Gastroesophageal sphincter (tissue), 4 donors: ENCODE measurements at regions not wholly inside any gene's neighbourhood (a gene's known extent, or its start where the extent isn't known, plus 50 kb on each side); places are given as distances from the start of the nearest gene placed in this dataset.

Experiments used
- ATAC-seq: fragments of 150-250 bp; one replicate; pipeline ENCODE4 v1.9.1; 2016; ENCODE audit warnings: mild to moderate bottlenecking, moderate library complexity
- H3K27ac ChIP-seq, 4 donors: fragments of 200-600 bp; sonication (generic) in 3 of 4; 1 replicate in 3 of 4; 2 replicates in 1 of 4; pipeline ENCODE4 v1.5.1; 2016 to 2019
- H3K27me3 ChIP-seq: fragments of 200-600 bp; sonication (generic); one replicate; pipeline ENCODE4 v1.5.1; 2019
- H3K36me3 ChIP-seq, 2 donors: fragments of 200-600 bp; sonication (generic); one replicate each; pipeline ENCODE4 v1.5.1; 2019; ENCODE audit warnings: control low read depth in 1 of 2
- H3K4me1 ChIP-seq, 3 donors: fragments of 200-600 bp; sonication (generic); 1 replicate in 2 of 3; 2 replicates in 1 of 3; pipeline ENCODE4 v1.5.1; 2016 to 2019; ENCODE audit warnings: control low read depth in 2 of 3
- H3K4me3 ChIP-seq, 2 donors: fragments of 200-600 bp; sonication (generic); one replicate each; pipeline ENCODE4 v1.5.1; 2019; ENCODE audit warnings: mild to moderate bottlenecking in 1 of 2, moderate library complexity in 1 of 2
- H3K9me3 ChIP-seq, 3 donors: fragments of 200-600 bp; sonication (generic); one replicate each; pipeline ENCODE4 v1.5.1; 2017 to 2019; ENCODE audit warnings: control low read depth in 2 of 3
- EP300 ChIP-seq: sonication (generic); formaldehyde crosslinking; IDR thresholded peaks from one replicate; pipeline ENCODE4 v1.6.1; 2017; ENCODE audit warnings: antibody characterized with exemption, mild to moderate bottlenecking
- POLR2A ChIP-seq, 2 donors: fragments of 450-650 bp; IDR thresholded peaks; one replicate each; pipeline ENCODE4 v1.6.1; 2017; ENCODE audit warnings: antibody characterized with exemption in 2 of 2, mild to moderate bottlenecking in 2 of 2, moderate library complexity in 1 of 2
- POLR2AphosphoS5 ChIP-seq: sonication (generic); formaldehyde crosslinking; IDR thresholded peaks from one replicate; pipeline ENCODE4 v1.6.1; 2017; ENCODE audit warnings: antibody characterized with exemption
- WGBS, 2 donors: methylation state at CpG; one replicate each; pipeline ENCODE4 v1.1.5; 2018; ENCODE audit warnings: low coverage in 1 of 2; 5-methylcytosine and 5-hydroxymethylcytosine counted together
- small RNA-seq, 4 donors: library from RNA; depleted of rRNA; stranded (forward); fragments of <200 nt; gene quantifications; one replicate each; pipeline ENCODE3, GENCODE V24; 2016
- TF ChIP-seq, protein P1 (sequence below), 4 experiments: fragments of 200-600 bp in 2 of 4; fragments of 450-650 bp in 2 of 4; sonication (generic) in 1 of 4; IDR thresholded peaks; one replicate each; pipeline ENCODE4 v1.5.1; 2017 to 2019; ENCODE audit warnings: antibody characterized with exemption in 4 of 4, mild to moderate bottlenecking in 2 of 4, moderate library complexity in 2 of 4

DNA sequence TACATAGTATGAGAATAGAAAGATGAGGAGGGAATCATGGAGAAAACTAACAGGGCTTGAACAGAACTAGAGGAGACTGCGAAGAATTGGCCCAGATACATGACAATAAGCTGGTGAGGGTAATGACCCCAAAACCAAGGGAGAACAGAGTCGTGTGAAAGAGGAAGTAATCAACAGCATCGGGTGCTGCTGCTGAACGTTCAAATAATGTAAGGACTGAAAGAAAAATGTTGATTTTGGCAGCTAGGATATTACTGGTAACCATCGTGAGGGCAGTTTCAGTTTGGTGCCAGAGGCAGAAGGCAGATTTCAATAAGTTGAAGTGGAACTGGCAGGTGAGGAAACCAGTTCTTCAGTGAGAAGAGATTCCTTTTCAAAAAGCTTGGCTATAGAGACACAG is 66.8 kb upstream of the SMC2 start:
- Histone ChIP-seq H3K36me3 (no peaks in the 10 kb centered on the region), H3K27me3 (no peaks in the 10 kb centered on the region), H3K4me3 (no peak overlapping the region), H3K27ac (no peak overlapping the region), H3K9me3 (no peaks in the 10 kb centered on the region), H3K4me1 (peaks cover 0 to 2% (median 0%) of the 10 kb centered on the region in 3 donors)
- 46 to 62% methylated on average over 5 of the region's 5 CpGs for WGBS, 2 donors
- no peak for ATAC-seq
- TF ChIP-seq EP300 = no peak

DNA sequence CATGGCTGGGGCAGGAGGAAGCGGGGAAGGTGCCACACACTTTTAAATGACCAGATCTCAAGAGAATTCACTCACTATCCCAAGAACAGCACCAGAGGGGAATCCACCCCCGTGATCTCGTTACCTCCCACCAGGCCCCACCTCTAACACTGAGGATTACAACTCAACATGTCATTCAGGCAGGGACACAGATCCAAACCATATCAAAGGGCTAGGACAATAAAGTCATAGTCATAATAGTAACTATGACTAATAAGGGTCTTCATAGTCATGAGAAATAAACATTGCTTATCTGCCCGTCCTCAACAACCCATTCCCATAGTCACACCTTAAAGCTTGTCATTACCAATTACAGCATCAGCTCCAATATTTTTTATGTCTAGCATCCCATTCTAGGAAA is 65.3 kb upstream of the SMC2 start:
- no peaks in the 10 kb centered on the region for H3K27me3 ChIP-seq
- H3K4me1 ChIP-seq = peaks cover 0 to 2% (median 0%) of the 10 kb centered on the region in 3 donors
- no peak overlapping the region for H3K4me3 ChIP-seq
- H3K9me3 ChIP-seq = no peaks in the 10 kb centered on the region
- 78 to 100% methylated on average over 1 to 4 of the region's 4 CpGs for WGBS, 2 donors
- no peak for TF ChIP-seq POLR2AphosphoS5
- TF ChIP-seq POLR2A (IDR thresholded peaks at IDR 0.05) = no peak
- TF ChIP-seq, protein P1, sequence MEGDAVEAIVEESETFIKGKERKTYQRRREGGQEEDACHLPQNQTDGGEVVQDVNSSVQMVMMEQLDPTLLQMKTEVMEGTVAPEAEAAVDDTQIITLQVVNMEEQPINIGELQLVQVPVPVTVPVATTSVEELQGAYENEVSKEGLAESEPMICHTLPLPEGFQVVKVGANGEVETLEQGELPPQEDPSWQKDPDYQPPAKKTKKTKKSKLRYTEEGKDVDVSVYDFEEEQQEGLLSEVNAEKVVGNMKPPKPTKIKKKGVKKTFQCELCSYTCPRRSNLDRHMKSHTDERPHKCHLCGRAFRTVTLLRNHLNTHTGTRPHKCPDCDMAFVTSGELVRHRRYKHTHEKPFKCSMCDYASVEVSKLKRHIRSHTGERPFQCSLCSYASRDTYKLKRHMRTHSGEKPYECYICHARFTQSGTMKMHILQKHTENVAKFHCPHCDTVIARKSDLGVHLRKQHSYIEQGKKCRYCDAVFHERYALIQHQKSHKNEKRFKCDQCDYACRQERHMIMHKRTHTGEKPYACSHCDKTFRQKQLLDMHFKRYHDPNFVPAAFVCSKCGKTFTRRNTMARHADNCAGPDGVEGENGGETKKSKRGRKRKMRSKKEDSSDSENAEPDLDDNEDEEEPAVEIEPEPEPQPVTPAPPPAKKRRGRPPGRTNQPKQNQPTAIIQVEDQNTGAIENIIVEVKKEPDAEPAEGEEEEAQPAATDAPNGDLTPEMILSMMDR (IDR thresholded peaks at IDR 0.05) = no peak
- TF ChIP-seq EP300 = no peak
- H3K36me3 ChIP-seq = no peaks in the 10 kb centered on the region
- no peak overlapping the region for H3K27ac ChIP-seq
- no peak for ATAC-seq

Small RNAs in the stretch of these regions (small RNA-seq; reads per million reads assigned to genes)
- 0 reads per million in 4 donors for gene RNA5SP291
